ENCODE measurements at regions not wholly inside any gene's neighbourhood (a gene's known extent, or its start where the extent isn't known, plus 50 kb on each side); places are given as distances from the start of the nearest gene placed in this dataset.

- DNase-seq (ENCODE audit: low spot score) = no peak
Measured at GRCh38 chr18:67875060-67875459, 358.5 kb upstream of the DSEL start.

GRCh38 chr18:67865400-67865799 is 348.9 kb upstream of the DSEL start:
- DNase-seq (ENCODE audit: low spot score) = no peak

- DNase-seq (ENCODE audit: low spot score) = peak; percentile 5
Measured at GRCh38 chr18:67864677-67865340, 348.3 kb upstream of the DSEL start.

GRCh38 chr18:67862069-67862468 is 345.5 kb upstream of the DSEL start:
- peak; percentile 3 for DNase-seq (ENCODE audit: low spot score)

- no peak for DNase-seq (ENCODE audit: low spot score)
Measured at GRCh38 chr18:67854340-67854739, 337.8 kb upstream of the DSEL start.

GRCh38 chr18:67846422-67847098 is 330.0 kb upstream of the DSEL start:
- no peak for DNase-seq (ENCODE audit: low spot score)

- no peak for DNase-seq (ENCODE audit: low spot score)
Measured at GRCh38 chr18:67845035-67845434, 328.5 kb upstream of the DSEL start.

GRCh38 chr18:67840379-67840778 is 323.9 kb upstream of the DSEL start:
- DNase-seq (ENCODE audit: low spot score) = no peak

- no peak for DNase-seq (ENCODE audit: low spot score)
Measured at GRCh38 chr18:67818432-67818831, 301.9 kb upstream of the DSEL start.

- no peak for DNase-seq (ENCODE audit: low spot score)
Measured at GRCh38 chr18:67815280-67815679, 298.8 kb upstream of the DSEL start.

- DNase-seq (ENCODE audit: low spot score) = no peak
Measured at GRCh38 chr18:67813380-67814028, 297.0 kb upstream of the DSEL start.

GRCh38 chr18:67805261-67805660 is 288.7 kb upstream of the DSEL start:
- no peak for DNase-seq (ENCODE audit: low spot score)

- peak; percentile 34 for DNase-seq (ENCODE audit: low spot score)
Measured at GRCh38 chr18:67794521-67794920, 278.0 kb upstream of the DSEL start.

- no peak for DNase-seq (ENCODE audit: low spot score)
Measured at GRCh38 chr18:67790527-67790926, 274.0 kb upstream of the DSEL start.

GRCh38 chr18:67789165-67789545 is 272.6 kb upstream of the DSEL start:
- no peak for DNase-seq (ENCODE audit: low spot score)

- no peak for DNase-seq (ENCODE audit: low spot score)
Measured at GRCh38 chr18:67788310-67789164, 272.0 kb upstream of the DSEL start.

GRCh38 chr18:67783196-67783946 is 266.9 kb upstream of the DSEL start:
- DNase-seq (ENCODE audit: low spot score) = no peak

GRCh38 chr18:67778016-67778415 is 261.5 kb upstream of the DSEL start:
- no peak for DNase-seq (ENCODE audit: low spot score)

- DNase-seq (ENCODE audit: low spot score) = peak; percentile 36
Measured at GRCh38 chr18:67776929-67777328, 260.4 kb upstream of the DSEL start.

GRCh38 chr18:67771271-67771670 is 254.8 kb upstream of the DSEL start:
- no peak for DNase-seq (ENCODE audit: low spot score)

- no peak for DNase-seq (ENCODE audit: low spot score)
Measured at GRCh38 chr18:67770520-67770919, 254.0 kb upstream of the DSEL start.

Data from umbilical cord (tissue), 1 donor.